ENCODE measurements at regions not wholly inside any gene's neighbourhood (a gene's known extent, or its start where the extent isn't known, plus 50 kb on each side); places are given as distances from the start of the nearest gene placed in this dataset.
"Not testable (repeated sequence)": the region's sequence is repeated elsewhere in the genome, so short reads cannot be mapped to it uniquely, and the experiment has no call there.

GRCh38 chr2:36180789-36181482, 174.6 kb upstream of the CRIM1 start:
- TF ChIP-seq EZH2 (IDR thresholded peaks at IDR 0.05; ENCODE audit: low read depth); CTCF (conservative IDR thresholded peaks at IDR 0.05): not testable (repeated sequence)

All from PC-9 (cell line).